ENCODE measurements at regions not wholly inside any gene's neighbourhood (a gene's known extent, or its start where the extent isn't known, plus 50 kb on each side); places are given as distances from the start of the nearest gene placed in this dataset.
A peak's percentile ranks its signal among the peaks of the same experiment; 100 is the strongest.
"Not testable (repeated sequence)": the region's sequence is repeated elsewhere in the genome, so short reads cannot be mapped to it uniquely, and the experiment has no call there.

DNA sequence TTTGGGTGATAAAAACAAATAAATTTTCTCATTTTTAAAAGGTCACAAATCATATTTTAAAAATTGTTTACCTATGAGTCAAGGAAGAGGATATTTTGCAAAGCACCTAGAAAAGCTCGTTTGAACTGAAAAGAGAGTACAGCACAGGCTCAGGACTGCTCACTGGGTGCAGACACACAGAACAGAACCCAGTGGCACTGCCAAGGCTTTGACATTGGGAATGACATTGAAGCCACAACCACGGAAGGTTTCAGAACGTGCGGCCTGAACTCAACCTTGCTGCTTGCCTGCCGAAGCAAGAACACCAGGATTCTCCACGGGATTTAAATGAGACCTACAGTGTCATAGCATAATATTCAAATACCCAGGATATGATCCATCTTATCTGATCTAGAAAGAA, 597.1 kb upstream of the B3GAT1 start:
- no peak for DNase-seq

DNA sequence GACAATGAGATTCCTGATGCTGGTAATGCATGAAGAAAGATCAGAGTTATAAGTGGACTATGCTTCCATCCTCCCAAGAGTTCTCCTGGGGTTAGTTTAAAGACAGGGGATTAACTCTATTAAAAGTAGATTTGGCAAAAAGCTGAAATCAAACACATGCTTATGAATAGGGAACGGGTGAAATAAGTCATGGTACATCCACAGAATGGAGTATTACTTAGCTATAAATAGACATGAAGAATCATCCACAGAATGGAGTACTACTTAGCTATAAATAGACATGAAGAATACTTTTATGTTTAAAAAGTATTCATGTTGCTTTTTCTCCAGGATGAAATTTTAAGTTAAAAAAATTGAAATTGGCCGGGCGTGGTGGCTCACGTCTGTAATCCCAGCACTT, 596.4 kb upstream of the B3GAT1 start:
- no peak for DNase-seq

- DNase-seq, result peak; percentile 7
Measured at GRCh38 chr11:135008001-135008405, 596.0 kb upstream of the B3GAT1 start.

DNA sequence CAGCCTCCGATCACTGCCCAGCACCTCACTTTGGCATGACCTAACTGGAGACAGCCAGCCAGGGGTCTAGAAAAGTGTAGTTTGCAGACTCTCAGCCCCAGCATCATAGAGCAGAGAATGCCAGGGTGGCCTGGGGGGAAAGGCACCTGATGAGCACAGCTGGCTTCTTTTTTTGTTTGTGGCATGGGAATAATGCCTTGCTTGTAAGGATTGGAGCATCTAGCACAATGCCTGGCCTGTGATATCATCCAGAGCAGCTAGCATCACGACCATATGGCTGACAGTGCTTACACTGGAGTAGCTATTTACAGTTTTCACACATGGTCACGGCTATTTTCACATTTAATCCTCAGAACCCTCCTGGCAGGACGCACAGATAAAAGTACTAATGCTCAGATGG, 594.8 kb upstream of the B3GAT1 start:
- DNase-seq, result no peak

DNA sequence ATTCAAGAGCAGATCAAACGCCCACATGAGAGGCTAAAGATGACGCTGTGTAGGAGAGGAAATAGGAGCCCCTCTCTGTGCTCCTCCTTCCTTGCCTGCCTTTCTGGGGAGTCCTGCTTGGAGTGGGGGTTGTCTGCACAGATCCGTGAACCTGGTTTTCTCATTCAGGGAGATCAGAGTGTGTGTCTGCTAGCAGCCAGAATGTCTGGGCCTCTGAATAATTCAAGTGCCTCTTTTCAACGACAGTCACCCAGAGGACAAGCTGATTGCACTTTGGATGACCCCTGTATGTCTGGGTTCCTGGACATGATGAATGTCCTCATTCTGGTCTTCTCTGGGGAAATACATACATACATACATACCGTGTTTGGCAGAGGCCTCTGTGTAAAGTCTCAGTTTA, 592.5 kb upstream of the B3GAT1 start:
- DNase-seq, result no peak

GRCh38 chr11:135002236-135002635, 590.2 kb upstream of the B3GAT1 start:
- DNase-seq, result no peak

DNA sequence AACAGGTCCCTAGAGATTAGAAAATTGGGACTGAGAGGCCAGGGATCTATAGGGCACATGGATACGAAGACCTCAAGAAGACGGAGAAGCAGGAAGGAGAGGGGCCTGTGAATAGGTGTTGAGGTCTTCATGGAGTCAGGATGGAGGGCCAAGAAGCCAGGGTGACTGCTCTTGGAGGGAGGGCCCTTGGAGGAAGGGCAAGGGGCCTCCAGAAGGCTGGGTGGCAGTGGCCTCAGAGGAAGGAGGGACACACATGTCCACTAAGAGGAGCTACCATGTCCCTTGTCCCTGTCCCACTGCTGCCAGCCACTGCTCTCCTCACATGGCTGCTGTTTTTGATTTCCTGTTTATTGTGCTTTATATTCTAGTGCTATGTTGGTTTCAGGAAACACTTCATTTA, 589.5 kb upstream of the B3GAT1 start:
- no peak for DNase-seq

DNA sequence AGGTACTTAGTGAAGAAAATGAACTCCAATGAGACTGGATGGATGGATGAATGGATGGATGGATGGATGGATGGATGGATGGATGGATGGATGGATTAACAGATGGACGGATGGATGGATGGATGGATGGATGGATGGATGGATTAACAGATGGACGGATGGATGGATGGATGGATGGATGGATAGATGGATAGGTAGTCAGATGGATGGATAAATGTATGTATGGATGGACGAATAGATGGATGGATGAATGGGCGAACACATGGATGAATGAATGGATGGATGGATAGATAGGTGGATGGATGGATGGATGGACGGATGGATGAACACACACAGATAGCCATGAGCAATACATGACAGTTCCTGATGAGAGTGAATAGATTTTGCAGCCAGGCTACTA, 589.0 kb upstream of the B3GAT1 start:
- not testable (repeated sequence) for DNase-seq

DNA sequence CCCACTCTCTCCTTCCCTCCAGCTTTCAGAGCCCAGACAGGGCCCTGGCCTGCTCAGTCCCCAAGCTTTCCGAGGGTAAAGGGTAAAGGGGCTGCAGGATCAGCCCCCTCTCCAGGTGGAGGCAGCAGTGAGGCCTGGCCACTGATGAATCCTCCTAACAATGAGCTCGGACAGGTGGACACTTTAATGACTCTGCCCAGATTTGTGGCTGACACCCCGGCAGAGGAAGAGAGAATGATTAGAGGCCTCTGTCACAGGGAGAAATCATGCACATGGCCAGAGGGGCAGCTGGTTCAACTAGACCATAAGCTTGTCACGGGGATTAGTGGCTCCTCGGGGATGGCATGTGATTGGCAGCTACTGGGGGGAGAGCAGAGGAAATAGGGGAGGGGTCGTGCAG, 587.5 kb upstream of the B3GAT1 start:
- no peak for DNase-seq

DNA sequence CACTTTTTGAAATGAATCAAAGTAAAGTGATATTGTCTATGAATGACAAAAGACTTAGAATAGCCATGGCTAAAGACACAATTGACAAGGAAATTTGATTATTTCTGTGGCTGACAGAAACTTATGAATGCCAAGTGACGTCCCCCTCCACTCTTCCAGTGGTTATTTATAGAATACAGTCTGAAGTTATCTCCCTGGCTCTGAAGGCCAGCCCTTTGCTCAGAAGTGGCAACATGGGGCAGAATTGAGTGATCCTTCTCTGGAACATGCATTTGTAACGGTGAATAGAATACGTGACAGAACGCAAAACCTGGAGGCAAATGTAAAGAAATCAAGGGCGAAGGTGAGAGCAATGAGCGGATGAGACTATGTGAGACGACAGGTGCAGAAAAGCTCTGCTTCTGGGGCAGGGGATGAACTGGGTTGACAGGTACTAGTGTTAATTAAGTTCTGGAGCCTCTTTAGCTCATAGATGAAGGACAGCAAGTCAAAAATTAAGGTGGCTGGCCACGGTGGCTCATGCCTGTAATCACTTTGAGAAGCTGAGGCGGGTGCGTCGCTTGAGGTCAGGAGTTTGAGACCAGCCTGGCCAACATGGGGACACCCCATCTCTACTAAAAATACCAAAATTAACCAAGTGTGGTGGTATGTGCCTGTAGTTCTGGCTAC, 585.7 kb upstream of the B3GAT1 start:
- no peak for DNase-seq

DNA sequence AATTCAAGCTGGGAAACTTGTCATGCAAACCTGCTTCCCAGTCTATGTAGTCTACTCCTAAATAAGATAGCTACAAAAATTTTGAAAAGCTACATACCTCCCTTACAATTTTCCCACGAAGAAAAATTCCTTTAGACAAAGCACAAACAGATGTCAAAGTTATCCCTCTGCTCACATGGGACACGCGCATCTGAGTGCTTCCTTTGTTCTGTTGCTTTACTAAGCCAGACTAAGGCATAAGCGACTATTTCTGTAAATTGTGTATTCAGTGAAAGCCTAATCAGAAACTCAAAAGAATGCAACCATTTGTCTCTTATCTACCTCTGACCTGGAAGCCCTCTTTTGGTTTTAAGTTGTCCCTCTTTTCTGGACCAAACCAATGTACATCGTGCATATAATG, 583.7 kb upstream of the B3GAT1 start:
- no peak for DNase-seq

DNA sequence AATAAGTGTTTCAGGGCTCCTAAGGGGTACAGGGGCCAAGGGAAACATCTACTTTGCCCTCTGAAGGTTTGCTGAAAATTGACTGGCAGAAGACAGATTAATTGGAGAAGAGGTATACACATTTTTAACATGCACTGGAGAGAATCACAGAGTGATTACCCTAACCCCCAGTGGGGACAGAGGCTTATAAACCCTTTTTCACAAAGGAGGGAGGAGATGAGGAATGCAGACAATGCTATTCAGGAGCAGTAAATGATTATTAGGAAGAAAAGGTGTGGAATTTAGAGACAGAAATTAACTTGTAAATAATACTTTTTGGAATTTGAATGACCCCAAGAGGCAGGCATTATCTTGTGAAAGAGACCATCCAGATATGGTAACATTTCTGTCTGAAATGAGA, 582.4 kb upstream of the B3GAT1 start:
- DNase-seq, result no peak

DNA sequence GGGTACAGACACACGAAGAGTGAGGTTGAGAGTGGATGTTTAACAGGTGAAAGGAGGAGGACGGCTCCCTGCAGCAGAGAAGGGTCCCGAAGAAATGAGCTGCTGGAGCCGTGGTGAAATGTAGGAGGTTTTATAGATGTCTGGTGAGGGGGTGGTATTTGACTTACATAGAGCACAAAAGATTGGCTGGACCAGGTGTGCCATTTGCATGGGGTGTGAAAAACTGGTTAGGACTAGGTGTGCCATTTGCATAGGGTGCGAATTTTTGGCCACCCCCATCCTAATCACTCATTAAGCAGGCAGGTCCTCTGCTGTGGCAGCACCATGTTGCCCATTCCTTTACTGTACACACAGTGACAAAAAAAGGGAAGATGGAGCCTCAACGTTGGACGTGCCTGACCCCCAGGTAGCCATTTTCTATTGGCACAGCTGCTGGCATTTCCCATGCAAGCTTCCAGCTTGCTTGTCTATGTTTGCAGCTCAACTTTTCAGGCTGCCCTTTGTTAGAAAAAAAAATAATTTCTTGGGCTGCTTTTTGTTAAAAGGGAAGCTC, 581.7 kb upstream of the B3GAT1 start:
- no peak for DNase-seq

- DNase-seq, result no peak
Measured at GRCh38 chr11:134992981-134993380, 580.9 kb upstream of the B3GAT1 start.

- no peak for DNase-seq
Measured at GRCh38 chr11:134988495-134988894, 576.5 kb upstream of the B3GAT1 start.

- no peak for DNase-seq
Measured at GRCh38 chr11:134987822-134988221, 575.8 kb upstream of the B3GAT1 start.

DNA sequence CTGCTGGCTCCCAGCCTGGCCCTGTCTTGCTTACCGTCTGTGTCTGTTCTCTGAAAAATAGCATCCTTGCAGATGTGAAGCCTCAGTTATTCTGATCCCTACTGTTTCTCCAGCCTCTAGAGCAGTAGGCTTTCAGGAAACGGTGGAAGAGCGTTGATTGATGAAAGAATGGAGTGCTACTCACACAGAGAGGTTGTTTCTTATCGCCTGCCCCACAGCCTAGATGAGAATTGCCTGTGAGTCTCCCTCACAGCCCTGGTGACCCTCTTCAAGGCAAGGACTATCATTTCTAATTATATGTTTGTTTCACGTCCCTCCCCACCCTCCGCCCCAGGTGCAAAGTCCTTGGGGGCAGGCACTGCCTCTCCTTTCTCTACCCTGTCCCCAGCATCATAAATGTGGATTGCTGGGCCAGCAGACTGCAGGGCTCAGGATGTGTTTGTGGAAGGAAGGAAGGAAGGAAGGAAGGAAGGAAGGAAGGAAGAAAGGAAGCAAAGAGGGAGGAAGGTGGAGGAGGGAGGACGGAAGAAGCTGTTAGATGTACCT, 575.3 kb upstream of the B3GAT1 start:
- no peak for DNase-seq

GRCh38 chr11:134984421-134984820, 572.4 kb upstream of the B3GAT1 start:
- no peak for DNase-seq

GRCh38 chr11:134982432-134982831, 570.4 kb upstream of the B3GAT1 start:
- not testable (repeated sequence) for DNase-seq

GRCh38 chr11:134981835-134982234, 569.8 kb upstream of the B3GAT1 start:
- no peak for DNase-seq

GRCh38 chr11:134980819-134981710, 569.0 kb upstream of the B3GAT1 start:
- no peak for DNase-seq

DNA sequence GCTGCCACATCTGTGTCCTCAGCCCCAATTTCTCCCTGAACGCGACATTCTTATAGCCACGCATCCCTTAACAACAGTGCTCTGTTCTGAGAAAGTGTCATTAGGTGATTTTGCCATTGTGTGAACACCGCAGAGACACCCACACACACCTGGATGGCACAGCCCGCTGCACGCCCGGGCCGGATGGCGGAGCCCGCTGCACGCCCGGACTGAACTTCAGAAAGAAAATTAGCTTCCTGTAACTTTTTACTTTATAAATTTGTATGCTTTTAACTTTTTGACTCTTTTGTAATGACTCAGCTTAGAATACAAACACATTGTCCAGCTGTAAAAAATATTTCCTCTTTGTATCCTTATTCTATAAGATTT, 567.0 kb upstream of the B3GAT1 start:
- DNase-seq, result not testable (repeated sequence)

DNA sequence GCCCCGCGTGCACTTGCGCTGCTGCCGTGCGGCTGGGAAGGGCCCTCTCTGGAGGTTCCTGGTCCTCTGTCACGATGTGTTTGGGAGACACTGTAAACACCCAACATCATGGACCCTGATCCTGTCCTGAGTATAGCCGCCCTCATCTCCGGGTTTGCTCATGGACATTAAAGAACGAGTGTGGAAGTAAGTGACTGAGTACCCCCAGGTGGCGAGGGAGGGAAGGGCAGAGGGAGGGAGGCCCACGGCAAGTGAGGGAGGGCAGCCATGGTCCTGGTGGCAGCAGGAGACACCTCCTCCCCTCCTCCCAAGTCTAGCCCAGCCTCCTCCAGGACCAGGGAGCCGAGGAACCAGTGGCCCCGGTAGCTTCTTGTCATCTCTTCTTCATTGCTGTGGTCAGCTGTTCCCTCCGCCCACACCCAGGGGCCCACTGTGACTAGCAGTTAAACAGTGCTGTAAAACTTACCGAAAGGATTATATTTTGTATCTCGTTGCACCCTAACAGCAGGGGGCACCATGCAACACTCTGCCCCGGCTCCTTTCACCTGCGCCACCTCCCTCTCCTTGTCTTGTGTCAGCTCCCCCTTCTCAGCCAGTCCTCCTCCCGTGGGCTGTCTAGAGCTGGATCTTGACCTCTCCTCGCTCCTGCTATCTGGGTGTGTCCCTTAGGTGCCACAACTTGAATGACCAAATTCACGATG, 566.5 kb upstream of the B3GAT1 start:
- no peak for DNase-seq

All from OCI-M1 (cell line).